Transverse colon (tissue), 4 donors: ENCODE measurements at regions not wholly inside any gene's neighbourhood (a gene's known extent, or its start where the extent isn't known, plus 50 kb on each side); places are given as distances from the start of the nearest gene placed in this dataset.

Source experiments
- EP300 ChIP-seq: sonication (generic); formaldehyde crosslinking; IDR thresholded peaks from one replicate; pipeline ENCODE4 v1.6.1; 2017; ENCODE audit warnings: antibody characterized with exemption, low read depth
- POLR2A ChIP-seq: fragments of 450-650 bp; IDR thresholded peaks from one replicate; pipeline ENCODE4 v1.6.1; 2016; ENCODE audit warnings: antibody characterized with exemption, mild to moderate bottlenecking, moderate library complexity
- POLR2AphosphoS5 ChIP-seq, 3 donors: sonication (generic); formaldehyde crosslinking; IDR thresholded peaks; one replicate each; pipeline ENCODE4 v1.6.1; 2016; ENCODE audit warnings: antibody characterized with exemption in 3 of 3
- TF ChIP-seq, protein P1 (sequence below), 5 experiments: fragments of 200-600 bp in 3 of 5; fragments of 450-650 bp in 2 of 5; sonication (generic) in 3 of 5; IDR thresholded peaks; 1 replicate in 2 of 5; 2 replicates in 3 of 5; pipeline ENCODE4 v1.5.1; 2016 to 2017; ENCODE audit warnings: antibody characterized with exemption in 5 of 5, inconsistent platforms in 3 of 5, mild to moderate bottlenecking in 2 of 5, moderate library complexity in 1 of 5

DNA sequence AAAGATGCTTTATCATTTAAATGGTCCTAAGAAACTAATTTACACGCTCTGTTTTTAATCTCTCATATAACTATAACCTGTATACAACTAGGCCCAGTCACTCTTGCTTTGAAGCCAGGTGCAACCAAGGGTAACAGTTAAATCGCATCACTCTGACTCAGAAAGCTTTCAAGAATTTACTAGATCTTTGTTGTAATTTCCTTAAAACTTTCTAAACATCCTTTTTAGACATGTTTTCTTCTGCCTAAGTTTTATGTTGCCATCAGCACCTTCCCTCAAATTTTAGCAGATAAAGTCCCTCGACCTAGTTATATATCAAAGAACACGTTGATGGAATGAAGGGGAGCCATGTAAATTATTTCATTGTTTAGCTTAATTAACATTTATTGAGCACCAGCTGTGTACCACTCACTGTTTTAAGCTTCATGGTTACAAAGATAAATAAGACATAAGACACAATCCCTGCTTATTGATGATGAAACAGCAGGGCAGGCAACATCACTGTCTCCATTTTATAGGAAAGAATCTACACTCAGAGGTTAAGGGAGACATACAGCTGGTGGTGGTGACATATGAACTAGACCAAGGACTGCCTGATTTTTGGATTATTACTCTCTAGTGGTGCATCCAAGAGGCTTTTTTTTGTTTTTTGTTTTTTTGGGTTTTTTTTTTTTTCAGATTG is 101.0 kb downstream of the CD200R1L start:
- TF ChIP-seq, protein P1, sequence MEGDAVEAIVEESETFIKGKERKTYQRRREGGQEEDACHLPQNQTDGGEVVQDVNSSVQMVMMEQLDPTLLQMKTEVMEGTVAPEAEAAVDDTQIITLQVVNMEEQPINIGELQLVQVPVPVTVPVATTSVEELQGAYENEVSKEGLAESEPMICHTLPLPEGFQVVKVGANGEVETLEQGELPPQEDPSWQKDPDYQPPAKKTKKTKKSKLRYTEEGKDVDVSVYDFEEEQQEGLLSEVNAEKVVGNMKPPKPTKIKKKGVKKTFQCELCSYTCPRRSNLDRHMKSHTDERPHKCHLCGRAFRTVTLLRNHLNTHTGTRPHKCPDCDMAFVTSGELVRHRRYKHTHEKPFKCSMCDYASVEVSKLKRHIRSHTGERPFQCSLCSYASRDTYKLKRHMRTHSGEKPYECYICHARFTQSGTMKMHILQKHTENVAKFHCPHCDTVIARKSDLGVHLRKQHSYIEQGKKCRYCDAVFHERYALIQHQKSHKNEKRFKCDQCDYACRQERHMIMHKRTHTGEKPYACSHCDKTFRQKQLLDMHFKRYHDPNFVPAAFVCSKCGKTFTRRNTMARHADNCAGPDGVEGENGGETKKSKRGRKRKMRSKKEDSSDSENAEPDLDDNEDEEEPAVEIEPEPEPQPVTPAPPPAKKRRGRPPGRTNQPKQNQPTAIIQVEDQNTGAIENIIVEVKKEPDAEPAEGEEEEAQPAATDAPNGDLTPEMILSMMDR (IDR thresholded peaks at IDR 0.05), result no peak
- TF ChIP-seq POLR2A (no peak), EP300 (no peak), POLR2AphosphoS5 (IDR thresholded peaks at IDR 0.05) (no peak)
